Trophoblast cell (in vitro differentiated cells and primary cell): ENCODE measurements at regions not wholly inside any gene's neighbourhood (a gene's known extent, or its start where the extent isn't known, plus 50 kb on each side); places are given as distances from the start of the nearest gene placed in this dataset.

Experiments used
- DNase-seq, 2 donors: peaks; one replicate each; pipeline ENCODE4 v3.0.0-alpha.2; 2016
- H2AFZ ChIP-seq: 2 replicates; pipeline ENCODE4 v1.6.1; 2013; ENCODE audit warnings: low read length, moderate library complexity, mild to moderate bottlenecking; ENCODE audit not compliant: insufficient read depth, poor library complexity
- H2AK5ac ChIP-seq: 2 replicates; pipeline ENCODE4 v1.6.1; 2013; ENCODE audit warnings: mild to moderate bottlenecking, low read length
- H2BK120ac ChIP-seq: 2 replicates; pipeline ENCODE4 v1.6.1; 2013; ENCODE audit warnings: low read length, mild to moderate bottlenecking, moderate library complexity; ENCODE audit not compliant: insufficient read depth, poor library complexity
- H2BK12ac ChIP-seq: 2 replicates; pipeline ENCODE4 v1.6.1; 2013; ENCODE audit warnings: mild to moderate bottlenecking, low read length, moderate library complexity
- H2BK5ac ChIP-seq: 2 replicates; pipeline ENCODE4 v1.6.1; 2013; ENCODE audit warnings: low read length, low read depth, moderate library complexity, mild to moderate bottlenecking; ENCODE audit not compliant: poor library complexity
- H3K14ac ChIP-seq: 2 replicates; pipeline ENCODE4 v1.6.1; 2013; ENCODE audit warnings: mild to moderate bottlenecking, low read length
- H3K18ac ChIP-seq: 2 replicates; pipeline ENCODE4 v1.6.1; 2013; ENCODE audit warnings: mild to moderate bottlenecking, low read length
- H3K23ac ChIP-seq: 2 replicates; pipeline ENCODE4 v1.6.1; 2013; ENCODE audit warnings: low read length
- H3K27ac ChIP-seq: 2 replicates; pipeline ENCODE4 v1.5.1; 2013; ENCODE audit warnings: low read depth, mild to moderate bottlenecking, inconsistent platforms, low read length, moderate library complexity
- H3K27me3 ChIP-seq: 2 replicates; pipeline ENCODE4 v1.6.1; 2013; ENCODE audit warnings: inconsistent platforms, mild to moderate bottlenecking, low read length, moderate library complexity; ENCODE audit not compliant: insufficient read depth
- H3K36me3 ChIP-seq, 2 experiments: 1 replicate in 1 of 2; 2 replicates in 1 of 2; pipeline ENCODE4 v1.6.1; 2013; ENCODE audit warnings: low read length in 2 of 2, mild to moderate bottlenecking in 2 of 2, moderate library complexity in 1 of 2; ENCODE audit not compliant: insufficient read depth in 2 of 2, control insufficient read depth in 1 of 2
- H3K4ac ChIP-seq: 2 replicates; pipeline ENCODE4 v1.6.1; 2013; ENCODE audit warnings: low read depth, mild to moderate bottlenecking, low read length, moderate library complexity
- H3K4me1 ChIP-seq, 2 experiments: 1 replicate in 1 of 2; 2 replicates in 1 of 2; pipeline ENCODE4 v1.6.1; 2013; ENCODE audit warnings: low read length in 2 of 2, mild to moderate bottlenecking in 2 of 2, moderate library complexity in 1 of 2; ENCODE audit not compliant: insufficient read depth in 2 of 2, control insufficient read depth in 1 of 2
- H3K4me2 ChIP-seq: 2 replicates; pipeline ENCODE4 v1.6.1; 2013; ENCODE audit warnings: inconsistent platforms, mild to moderate bottlenecking, low read length, moderate library complexity
- H3K4me3 ChIP-seq: 2 replicates; pipeline ENCODE4 v1.5.1; 2013; ENCODE audit warnings: mild to moderate bottlenecking, low read depth, low read length, inconsistent platforms
- H3K79me1 ChIP-seq: one replicate; pipeline ENCODE4 v1.6.1; 2013; ENCODE audit warnings: low read length
- H3K79me2 ChIP-seq: 2 replicates; pipeline ENCODE4 v1.6.1; 2013; ENCODE audit warnings: low read length, mild to moderate bottlenecking; ENCODE audit not compliant: control insufficient read depth, insufficient read depth, poor library complexity
- H3K9ac ChIP-seq: 2 replicates; pipeline ENCODE4 v1.6.1; 2013; ENCODE audit warnings: mild to moderate bottlenecking, low read length
- H3K9me3 ChIP-seq: 2 replicates; pipeline ENCODE4 v1.6.1; 2013; ENCODE audit warnings: low read depth, mild to moderate bottlenecking, control low read depth, inconsistent platforms, low read length; ENCODE audit not compliant: insufficient read depth
- H4K12ac ChIP-seq: 2 replicates; pipeline ENCODE4 v1.6.1; 2013; ENCODE audit warnings: low read depth, mild to moderate bottlenecking, low read length, moderate library complexity
- H4K8ac ChIP-seq: 2 replicates; pipeline ENCODE4 v1.6.1; 2013; ENCODE audit warnings: low read depth, mild to moderate bottlenecking, low read length, moderate library complexity
- H4K91ac ChIP-seq: one replicate; pipeline ENCODE4 v1.6.1; 2013; ENCODE audit warnings: low read depth, mild to moderate bottlenecking, low read length, moderate library complexity
- WGBS: extraction: QIAGEN DNeasy Blood & Tissue Kit; methylation state at CpG from one replicate; pipeline ENCODE4 v1.1.7; 2013; ENCODE audit warnings: missing lambda C conversion rate; ENCODE audit not compliant: insufficient read length, insufficient coverage; ENCODE audit errors: extremely low coverage; 5-methylcytosine and 5-hydroxymethylcytosine counted together

GRCh38 chr11:21839796-21840195 is 353.1 kb upstream of the ANO5 start:
- Histone ChIP-seq H2BK12ac (no peak overlapping the region), H3K4me3 (no peak overlapping the region), H3K36me3 (no peaks in the 10 kb centered on the region), H2AFZ (no peak overlapping the region), H4K8ac (no peak overlapping the region), H3K23ac (no peak overlapping the region), H2BK120ac (no peak overlapping the region), H3K4ac (no peak overlapping the region), H3K4me2 (no peak overlapping the region), H3K9ac (no peak overlapping the region), H3K27ac (no peak overlapping the region), H2AK5ac (no peak overlapping the region), H2BK5ac (no peak overlapping the region), H3K79me1 (no peaks in the 10 kb centered on the region), H3K14ac (no peak overlapping the region), H4K12ac (no peak overlapping the region), H3K27me3 (no peaks in the 10 kb centered on the region), H3K4me1 (no peaks in the 10 kb centered on the region), H3K79me2 (no peaks in the 10 kb centered on the region), H3K18ac (no peak overlapping the region), H4K91ac (no peak overlapping the region), H3K9me3 (no peaks in the 10 kb centered on the region)
- WGBS = no CpG with 5 or more reads among the region's 2 CpGs
- no peak for DNase-seq

- Histone ChIP-seq H3K79me1 (no peaks in the 10 kb centered on the region), H2BK120ac (no peak overlapping the region), H3K23ac (no peak overlapping the region), H2AK5ac (no peak overlapping the region), H3K4me3 (no peak overlapping the region), H2BK12ac (no peak overlapping the region), H3K36me3 (no peaks in the 10 kb centered on the region), H2BK5ac (no peak overlapping the region), H4K8ac (no peak overlapping the region), H4K91ac (no peak overlapping the region), H3K9ac (no peak overlapping the region), H3K18ac (no peak overlapping the region), H3K4me2 (no peak overlapping the region), H3K27me3 (no peaks in the 10 kb centered on the region), H3K4me1 (no peaks in the 10 kb centered on the region), H3K4ac (no peak overlapping the region), H3K79me2 (no peaks in the 10 kb centered on the region), H3K14ac (no peak overlapping the region), H4K12ac (no peak overlapping the region), H3K9me3 (no peaks in the 10 kb centered on the region), H3K27ac (no peak overlapping the region), H2AFZ (no peak overlapping the region)
- WGBS = no CpG with 5 or more reads among the region's 4 CpGs
- DNase-seq = no peak
Observed at GRCh38 chr11:21861314-21861713, 331.6 kb upstream of the ANO5 start.

GRCh38 chr11:21865541-21865940 is 327.3 kb upstream of the ANO5 start:
- no CpG with 5 or more reads among the region's 4 CpGs for WGBS
- H3K36me3 ChIP-seq = no peaks in the 10 kb centered on the region
- no peaks in the 10 kb centered on the region for H3K79me2 ChIP-seq
- no peak overlapping the region for H2BK12ac ChIP-seq
- no peak overlapping the region for H4K8ac ChIP-seq
- no peak overlapping the region for H3K14ac ChIP-seq
- H2BK5ac ChIP-seq = no peak overlapping the region
- H3K27me3 ChIP-seq = no peaks in the 10 kb centered on the region
- H2AK5ac ChIP-seq = no peak overlapping the region
- H3K23ac ChIP-seq = no peak overlapping the region
- H3K4me2 ChIP-seq = no peak overlapping the region
- H3K4me1 ChIP-seq = no peaks in the 10 kb centered on the region
- H4K91ac ChIP-seq = no peak overlapping the region
- H3K4me3 ChIP-seq = no peak overlapping the region
- H3K27ac ChIP-seq = no peak overlapping the region
- no peak overlapping the region for H3K4ac ChIP-seq
- no peak overlapping the region for H3K18ac ChIP-seq
- no peak overlapping the region for H2AFZ ChIP-seq
- H3K9me3 ChIP-seq = no peaks in the 10 kb centered on the region
- no peak overlapping the region for H2BK120ac ChIP-seq
- no peak for DNase-seq
- no peak overlapping the region for H3K9ac ChIP-seq
- H4K12ac ChIP-seq = no peak overlapping the region
- no peaks in the 10 kb centered on the region for H3K79me1 ChIP-seq

GRCh38 chr11:21866781-21867180 is 326.1 kb upstream of the ANO5 start:
- no peak overlapping the region for H3K4me3 ChIP-seq
- no peak overlapping the region for H3K9ac ChIP-seq
- no peak overlapping the region for H3K18ac ChIP-seq
- H4K12ac ChIP-seq = no peak overlapping the region
- no peak overlapping the region for H3K23ac ChIP-seq
- no peaks in the 10 kb centered on the region for H3K79me1 ChIP-seq
- H3K4me1 ChIP-seq = no peaks in the 10 kb centered on the region
- no peak overlapping the region for H2BK12ac ChIP-seq
- H3K4ac ChIP-seq = no peak overlapping the region
- H3K4me2 ChIP-seq = no peak overlapping the region
- H2BK5ac ChIP-seq = no peak overlapping the region
- no peak overlapping the region for H2AK5ac ChIP-seq
- no peak overlapping the region for H4K8ac ChIP-seq
- no peak overlapping the region for H3K14ac ChIP-seq
- H2BK120ac ChIP-seq = no peak overlapping the region
- no peak for DNase-seq
- H3K79me2 ChIP-seq = no peaks in the 10 kb centered on the region
- H3K36me3 ChIP-seq = no peaks in the 10 kb centered on the region
- H3K27me3 ChIP-seq = no peaks in the 10 kb centered on the region
- H3K9me3 ChIP-seq = no peaks in the 10 kb centered on the region
- H2AFZ ChIP-seq = no peak overlapping the region
- H4K91ac ChIP-seq = no peak overlapping the region
- no peak overlapping the region for H3K27ac ChIP-seq
- no CpG with 5 or more reads among the region's 2 CpGs for WGBS

GRCh38 chr11:21877151-21877550 is 315.7 kb upstream of the ANO5 start:
- Histone ChIP-seq H3K79me2 (no peaks in the 10 kb centered on the region), H3K9ac (no peak overlapping the region), H3K9me3 (no peaks in the 10 kb centered on the region), H3K18ac (no peak overlapping the region), H2AK5ac (no peak overlapping the region), H3K4me2 (no peak overlapping the region), H3K79me1 (no peaks in the 10 kb centered on the region), H2BK120ac (no peak overlapping the region), H3K14ac (no peak overlapping the region), H3K27me3 (no peaks in the 10 kb centered on the region), H3K4me1 (no peaks in the 10 kb centered on the region), H2BK5ac (no peak overlapping the region), H4K91ac (no peak overlapping the region), H3K4ac (no peak overlapping the region), H3K27ac (no peak overlapping the region), H4K12ac (no peak overlapping the region), H3K23ac (no peak overlapping the region), H3K36me3 (no peaks in the 10 kb centered on the region), H2AFZ (no peak overlapping the region), H2BK12ac (no peak overlapping the region), H4K8ac (no peak overlapping the region), H3K4me3 (no peak overlapping the region)
- no peak for DNase-seq
